ENCODE measurements at regions not wholly inside any gene's neighbourhood (a gene's known extent, or its start where the extent isn't known, plus 50 kb on each side); places are given as distances from the start of the nearest gene placed in this dataset.
"Not testable (repeated sequence)": the region's sequence is repeated elsewhere in the genome, so short reads cannot be mapped to it uniquely, and the experiment has no call there.

GRCh38 chr2:111292232-111292968 is 171.7 kb downstream of the BCL2L11 start:
- TF ChIP-seq POLR2AphosphoS5 (IDR thresholded peaks at IDR 0.05; ENCODE audit: low read depth); CTCF (IDR thresholded peaks at IDR 0.05; ENCODE audit: insufficient read depth, low read length); REST (IDR thresholded peaks at IDR 0.05; ENCODE audit: insufficient replicate concordance, low read depth): not testable (repeated sequence)
